Ovary (tissue), 3 donors: ENCODE measurements at regions not wholly inside any gene's neighbourhood (a gene's known extent, or its start where the extent isn't known, plus 50 kb on each side); places are given as distances from the start of the nearest gene placed in this dataset.

Experiments
- CTCF ChIP-seq, 3 donors: fragments of 450-650 bp in 2 of 3; fragments of 200-600 bp in 1 of 3; IDR thresholded peaks; one replicate each; pipeline versions ENCODE4 v1.5.1 to v1.8.0; 2016 to 2022; ENCODE audit warnings: antibody characterized with exemption in 3 of 3, mild to moderate bottlenecking in 1 of 3
- EP300 ChIP-seq: sonication (generic); formaldehyde crosslinking; IDR thresholded peaks from one replicate; pipeline ENCODE4 v1.6.1; 2017; ENCODE audit warnings: antibody characterized with exemption
- POLR2A ChIP-seq: fragments of 450-650 bp; IDR thresholded peaks from one replicate; pipeline ENCODE4 v1.6.1; 2017; ENCODE audit warnings: antibody characterized with exemption, mild to moderate bottlenecking, moderate library complexity
- donor health status: DM: no; HTN: no; CAD: no.

- TF ChIP-seq POLR2A (no peak), CTCF (IDR thresholded peaks at IDR 0.05) (no peak), EP300 (no peak)
Measured at GRCh38 chr4:170623899-170624298, 534.1 kb upstream of the AADAT start.
